Fibroblast of skin of abdomen (primary cell): ENCODE measurements at regions not wholly inside any gene's neighbourhood (a gene's known extent, or its start where the extent isn't known, plus 50 kb on each side); places are given as distances from the start of the nearest gene placed in this dataset.

Experiments used
- DNase-seq: peaks from one replicate; pipeline ENCODE4 v3.0.0-alpha.2; 2013

DNA sequence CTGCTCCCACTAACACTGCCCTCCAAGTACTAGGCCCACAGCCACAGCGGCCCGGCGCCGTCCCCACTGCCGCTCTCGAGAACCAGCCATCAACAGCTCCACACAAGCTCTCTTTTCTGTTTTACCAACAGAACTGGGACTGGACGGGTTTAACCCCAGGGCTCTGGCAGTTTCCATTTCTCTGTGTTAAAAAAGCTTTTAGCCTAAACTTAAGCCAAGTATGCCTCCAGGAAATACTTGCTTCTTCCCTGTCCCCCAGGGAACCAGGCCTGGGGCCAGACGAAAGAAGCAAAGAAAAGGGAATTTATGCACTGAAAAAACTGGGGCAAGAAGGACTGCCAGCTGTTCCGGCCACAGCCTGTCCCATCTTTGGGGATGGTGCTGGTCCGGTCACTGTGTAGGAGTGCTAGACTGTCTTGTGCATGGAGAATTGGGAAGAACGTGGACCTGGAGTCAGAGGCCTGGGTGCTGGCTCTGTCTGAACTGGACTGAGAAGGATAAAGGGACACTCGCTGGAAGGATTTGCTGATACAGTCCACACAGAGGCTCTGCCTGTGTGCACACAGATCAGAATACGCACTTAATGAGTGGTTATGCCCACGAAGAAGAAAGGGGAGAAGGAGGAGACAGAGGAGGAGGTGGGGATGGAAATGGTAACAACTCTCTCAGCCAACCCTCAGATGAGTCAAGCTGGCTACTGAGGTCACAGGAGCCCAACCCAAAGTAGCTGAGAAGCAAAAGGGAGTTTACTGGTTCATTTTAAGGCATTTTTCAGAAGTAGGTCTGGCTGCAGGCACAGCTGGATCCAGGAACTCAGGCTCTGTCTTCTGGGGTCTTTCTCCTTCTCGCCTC, 254.4 kb upstream of the PMEPA1 start:
- DNase-seq: no peak

DNA sequence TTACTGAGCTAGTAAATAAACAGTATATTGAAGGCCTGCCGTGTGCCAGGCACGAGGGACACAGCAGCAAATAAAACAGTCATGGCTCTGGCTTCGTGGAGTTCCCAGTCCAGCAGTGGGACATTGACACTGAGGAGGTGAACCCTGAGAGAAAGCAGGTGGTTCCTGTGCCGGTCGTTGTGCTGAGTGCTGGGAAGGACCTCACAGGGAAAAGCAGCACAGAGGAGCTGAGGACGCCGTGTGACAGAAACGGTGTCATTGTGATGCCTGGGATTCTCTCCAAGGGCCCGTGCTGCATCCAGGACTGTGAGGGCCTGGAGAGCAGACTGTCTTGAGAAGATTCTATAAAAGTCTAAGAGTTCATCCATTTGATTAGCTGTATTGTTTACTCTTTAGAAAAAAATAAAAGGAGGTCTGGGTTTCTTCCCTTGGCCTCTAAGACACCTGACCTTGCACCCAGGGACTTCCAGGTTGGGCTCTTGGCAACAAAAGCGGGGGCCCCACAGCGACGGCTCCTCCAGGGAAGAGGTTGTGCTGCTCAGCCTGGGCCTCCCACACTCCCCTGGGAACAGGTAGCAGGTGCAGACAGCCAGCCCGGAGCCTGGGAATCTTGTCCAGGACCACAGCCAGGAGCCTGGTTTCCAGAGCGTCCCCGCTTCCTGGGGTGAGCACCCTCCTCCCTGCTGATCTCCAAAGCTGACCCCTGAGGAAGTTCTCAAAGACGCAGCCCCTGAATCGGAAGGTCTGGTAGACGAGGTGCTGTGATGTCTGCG, 251.2 kb upstream of the PMEPA1 start:
- no peak for DNase-seq

DNA sequence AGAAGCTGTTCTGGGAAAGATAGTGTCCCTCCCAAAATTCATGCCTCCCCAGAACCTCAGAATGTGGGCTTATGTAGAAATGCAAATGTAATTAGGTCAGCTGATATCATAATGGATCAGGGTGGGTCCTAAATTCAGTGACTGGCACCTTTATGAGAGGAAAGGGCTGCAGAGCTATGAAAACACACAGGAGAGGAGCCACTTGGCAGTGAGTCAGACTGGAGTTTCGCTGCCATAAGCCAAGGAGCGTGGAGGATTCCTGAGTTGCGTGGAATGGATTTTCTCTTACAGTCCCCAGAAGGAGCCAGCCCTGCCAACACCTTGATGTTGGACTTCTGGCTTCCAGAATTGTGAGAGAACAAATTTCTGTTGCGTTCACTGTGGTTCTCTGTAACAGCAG, 249.8 kb upstream of the PMEPA1 start:
- no peak for DNase-seq

DNA sequence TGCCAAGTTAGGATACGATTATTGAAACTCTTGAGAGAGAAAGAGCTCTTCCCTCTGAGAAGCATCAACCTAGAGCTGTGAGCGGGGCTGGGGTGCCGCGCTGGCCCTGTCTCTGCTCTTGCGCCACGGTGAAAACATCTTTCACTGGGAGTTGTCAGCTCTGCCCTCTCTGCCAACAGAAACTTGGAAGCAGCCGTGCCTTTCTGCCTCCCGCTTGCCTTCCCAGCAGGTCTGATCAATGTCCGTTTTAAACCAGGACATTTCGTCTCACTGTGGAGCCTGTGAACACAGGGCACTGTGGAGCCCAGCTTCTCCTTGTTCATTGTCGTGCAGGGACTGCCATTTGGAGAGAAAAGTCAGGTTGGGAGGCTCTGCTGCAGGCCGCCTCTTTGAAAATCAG, 249.2 kb upstream of the PMEPA1 start:
- DNase-seq: no peak

DNA sequence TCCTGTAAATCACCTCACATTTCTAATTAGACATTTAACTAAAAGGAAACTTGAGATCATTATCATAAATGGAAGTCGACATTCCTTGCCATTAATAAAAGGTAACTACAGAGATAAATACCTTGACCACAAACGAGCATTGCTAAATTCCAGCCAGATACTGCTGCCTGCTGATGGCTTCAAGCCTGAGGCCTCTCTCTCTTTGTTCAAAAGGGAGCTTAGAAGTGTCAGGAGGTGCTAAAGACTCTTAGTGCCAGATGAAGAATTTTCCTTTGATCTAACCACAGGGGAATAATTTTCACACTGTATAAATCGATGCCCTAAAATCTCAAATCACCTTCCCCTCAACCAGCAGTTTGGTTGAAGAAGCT, 248.2 kb upstream of the PMEPA1 start:
- no peak for DNase-seq

DNA sequence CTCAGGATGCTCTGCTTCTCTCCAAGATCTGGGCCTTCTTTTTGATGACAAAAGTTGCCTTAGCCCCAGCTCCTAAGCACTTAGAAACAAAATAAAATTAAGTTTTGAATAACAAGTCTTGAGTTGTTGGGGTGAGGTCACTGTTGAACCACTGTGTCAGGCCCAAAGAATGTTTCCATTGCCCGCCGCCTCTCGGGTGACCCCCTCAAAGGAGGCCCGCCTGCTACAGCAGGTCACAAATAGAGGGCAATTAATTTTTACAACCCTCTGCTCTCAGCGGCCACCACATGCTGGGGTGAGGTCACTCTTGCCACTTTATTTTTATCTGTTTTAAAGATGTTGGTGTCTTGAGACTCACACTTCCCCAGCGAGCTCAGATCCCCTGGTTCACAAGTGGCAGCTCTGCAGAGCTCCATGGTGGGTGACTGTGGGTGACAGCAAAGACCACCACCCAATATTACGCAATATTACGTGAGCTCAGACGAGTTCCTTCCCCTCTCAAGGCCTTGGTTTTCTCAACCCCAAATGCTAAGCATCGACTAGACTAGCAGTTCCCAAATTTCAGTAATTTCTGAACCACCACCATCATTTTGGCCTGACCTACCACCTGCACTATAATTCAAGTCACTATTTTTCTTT, 247.7 kb upstream of the PMEPA1 start:
- DNase-seq: no peak

DNA sequence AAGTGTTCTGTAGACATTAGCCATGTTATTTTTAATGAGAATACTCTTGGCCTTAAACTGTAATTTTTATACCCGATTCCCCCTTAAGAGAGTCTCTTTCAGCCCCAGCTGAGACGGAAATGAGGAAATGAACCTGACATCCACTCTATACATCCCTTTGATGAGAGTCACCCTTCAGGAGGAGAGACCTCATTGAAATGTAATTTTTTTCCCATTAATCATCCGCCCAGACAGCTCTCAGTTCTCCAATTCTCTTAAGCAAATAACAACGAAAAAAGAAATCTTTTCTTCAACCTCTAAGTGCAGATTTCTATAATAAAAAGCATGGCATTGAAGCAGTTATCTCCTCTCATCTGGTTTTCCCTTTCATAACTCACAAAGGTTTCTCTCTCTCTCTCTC, 243.8 kb upstream of the PMEPA1 start:
- peak; percentile 67 for DNase-seq

DNA sequence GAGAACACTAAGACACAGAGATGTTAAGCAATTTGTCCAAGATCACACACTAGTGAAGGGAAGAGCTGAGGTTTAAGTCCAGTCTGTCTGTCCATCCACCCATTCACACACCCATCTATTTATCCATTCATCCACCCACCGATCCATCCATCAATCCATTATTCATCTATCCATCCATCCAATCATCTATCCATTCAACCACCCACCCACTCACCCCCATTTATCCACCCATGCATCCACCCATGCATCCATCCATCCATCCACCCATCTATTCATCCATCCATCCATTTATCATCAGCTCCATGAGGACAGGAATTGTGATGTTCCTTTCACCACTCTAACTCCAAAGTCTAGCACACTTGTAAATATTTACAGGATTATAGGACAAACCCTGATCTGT, 242.3 kb upstream of the PMEPA1 start:
- DNase-seq: no peak

DNA sequence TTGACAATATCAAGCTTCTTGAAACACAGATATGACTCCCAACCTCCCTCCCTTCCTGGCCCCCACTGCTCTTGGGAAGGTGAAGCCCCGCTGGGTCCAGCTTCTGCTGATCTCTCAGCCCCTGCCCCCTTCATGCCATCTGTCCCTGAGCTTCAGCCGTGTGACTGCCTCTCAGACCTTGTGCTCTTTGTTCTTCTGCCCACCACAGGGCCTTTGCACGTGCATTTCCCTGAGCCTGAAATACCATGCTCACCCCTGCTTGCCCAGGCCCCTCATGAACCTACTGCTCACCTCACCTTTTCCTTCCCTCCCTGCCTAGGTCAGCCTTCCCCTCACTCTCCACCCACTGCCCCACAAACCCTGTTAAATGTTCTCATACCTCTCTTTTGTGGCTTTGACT, 241.7 kb upstream of the PMEPA1 start:
- DNase-seq: no peak

DNA sequence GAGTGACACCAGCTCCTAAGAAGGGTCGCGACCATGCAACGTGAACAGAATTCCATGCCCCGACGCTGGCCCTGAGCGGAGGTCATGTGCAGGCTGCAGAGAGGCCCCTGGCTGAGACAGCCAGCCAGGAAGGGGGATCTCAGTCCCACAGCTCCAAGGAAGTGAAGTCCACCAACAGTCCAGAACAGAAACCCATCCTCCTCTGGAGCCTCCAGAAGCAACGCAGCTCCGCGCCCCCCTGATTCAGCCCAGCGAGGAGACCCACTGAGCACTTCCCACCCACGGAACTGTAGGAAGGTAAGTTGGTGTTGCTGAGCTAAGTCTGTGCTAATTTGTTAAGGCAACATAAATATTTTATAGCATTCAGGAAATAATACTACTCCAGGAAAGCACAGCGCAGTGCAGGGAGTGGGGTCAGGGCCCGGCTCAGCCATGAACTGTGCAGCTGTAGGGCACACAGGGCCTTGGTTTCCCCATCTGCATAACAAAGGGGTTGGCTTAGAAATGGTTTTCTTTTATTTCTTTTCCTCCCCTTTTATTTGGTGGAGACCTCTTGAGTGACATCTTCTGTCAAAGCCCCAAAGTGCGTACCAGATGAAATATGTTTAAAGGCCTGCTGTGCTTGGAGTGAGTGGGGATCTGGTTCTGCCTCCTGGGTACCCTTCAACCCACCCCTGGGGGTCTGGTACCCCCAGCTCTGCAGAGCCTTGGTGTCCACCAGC, 241.1 kb upstream of the PMEPA1 start:
- no peak for DNase-seq

DNA sequence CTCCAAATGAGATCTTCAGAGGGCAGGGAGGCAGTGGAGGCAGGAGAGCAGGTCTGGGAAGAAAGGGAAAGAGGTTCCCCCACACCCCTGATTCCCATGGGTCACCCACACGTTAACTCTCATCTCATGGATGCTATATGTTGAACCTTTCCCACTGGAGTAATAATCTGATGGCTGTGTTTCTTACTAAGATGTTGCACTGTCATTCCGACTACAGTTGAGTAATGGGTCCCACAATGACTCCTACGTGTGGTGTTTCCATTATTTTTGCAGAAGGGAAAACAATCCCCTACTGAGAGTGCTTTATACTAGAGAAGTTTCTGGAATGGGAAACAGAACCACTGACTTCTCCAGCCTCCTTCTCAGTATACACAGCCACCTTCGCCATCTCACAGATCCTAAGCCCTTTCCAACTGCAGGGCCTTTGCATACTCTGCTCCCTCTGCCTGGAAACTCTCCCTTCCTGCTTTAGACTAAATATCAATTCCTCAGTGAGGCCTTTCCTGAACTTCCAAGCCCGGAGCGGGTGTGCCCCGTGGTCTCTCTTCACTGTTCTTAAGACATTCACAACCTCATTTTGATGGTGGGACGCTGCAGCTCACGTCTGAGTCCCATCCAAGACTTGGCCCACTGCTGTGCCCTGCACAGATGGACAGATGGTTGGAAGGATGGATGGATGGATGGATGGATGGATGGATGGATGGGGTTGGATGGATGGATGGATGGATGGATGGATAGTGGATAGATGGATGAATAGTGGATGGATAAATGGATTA, 238.6 kb upstream of the PMEPA1 start:
- DNase-seq: no peak

DNA sequence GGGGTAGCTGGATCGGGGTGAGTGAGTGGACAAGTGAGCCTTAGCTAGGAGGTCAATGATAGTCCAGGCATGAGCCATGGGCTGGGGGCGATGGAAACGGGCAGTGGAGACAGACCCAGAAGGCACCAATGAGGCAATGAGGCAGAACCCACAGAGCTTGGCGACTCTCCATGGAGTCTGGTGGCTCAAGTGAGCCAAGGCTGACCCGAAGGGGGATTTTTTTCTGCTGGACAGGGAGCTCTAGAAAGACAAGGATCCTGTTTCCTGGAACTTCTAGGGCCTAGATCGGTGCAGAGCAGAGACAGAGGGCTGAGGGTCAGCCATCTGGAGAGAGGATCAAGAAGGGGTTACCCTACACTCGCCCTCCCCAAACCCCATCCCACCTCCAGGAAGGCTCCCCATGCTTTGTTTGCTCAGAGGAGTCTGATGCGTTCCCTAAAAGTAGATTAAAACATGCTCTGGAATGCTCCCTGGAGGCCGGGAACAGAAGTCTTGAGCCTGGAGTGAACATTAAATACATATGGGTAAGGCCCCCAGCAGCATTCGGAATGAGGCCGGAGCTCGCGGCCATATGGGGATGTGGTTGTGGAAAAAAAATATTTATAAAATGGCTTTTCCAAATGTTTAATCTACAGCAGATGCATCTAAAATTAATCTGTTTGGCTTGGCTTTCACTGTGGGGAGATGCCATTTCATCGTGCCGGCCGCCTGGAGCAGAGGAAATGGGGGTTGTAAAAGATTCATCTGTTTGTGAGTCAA, 237.8 kb upstream of the PMEPA1 start:
- peak; percentile 97 for DNase-seq

DNA sequence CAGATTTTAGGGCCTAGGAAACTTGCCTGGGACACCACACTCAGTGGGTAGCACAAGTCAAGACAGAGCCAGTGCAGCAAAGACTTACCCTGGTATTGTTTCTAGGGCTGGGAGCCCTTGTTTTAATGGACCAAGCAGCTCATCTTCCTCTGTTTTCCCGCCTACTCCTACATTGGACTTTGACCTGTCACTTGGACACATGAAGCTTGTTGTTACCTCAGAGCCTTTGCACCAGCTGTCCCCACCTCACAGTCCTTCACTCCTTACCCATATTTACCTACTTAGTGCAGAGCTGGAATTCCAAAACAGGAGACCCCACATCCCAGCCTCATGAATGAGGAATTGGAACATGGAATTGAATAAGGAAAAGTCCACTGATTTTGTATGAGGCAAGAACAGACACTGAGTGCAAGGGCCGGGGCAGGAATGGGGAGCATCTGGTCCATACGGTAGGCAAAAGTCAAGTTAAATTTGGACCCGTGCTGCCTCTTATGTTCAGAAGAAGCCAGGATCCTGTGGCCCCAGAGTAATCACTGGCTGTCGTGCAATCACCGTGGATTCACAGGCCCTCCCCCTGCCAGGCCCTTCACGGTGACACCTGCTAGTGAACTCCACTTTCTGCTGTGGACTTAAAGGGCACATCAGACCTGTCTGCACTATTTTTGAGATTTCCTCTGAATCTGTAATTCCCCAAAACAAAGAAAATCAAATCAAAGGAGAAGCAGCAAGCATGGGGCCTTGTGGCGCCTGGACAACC, 236.9 kb upstream of the PMEPA1 start:
- DNase-seq: no peak

DNA sequence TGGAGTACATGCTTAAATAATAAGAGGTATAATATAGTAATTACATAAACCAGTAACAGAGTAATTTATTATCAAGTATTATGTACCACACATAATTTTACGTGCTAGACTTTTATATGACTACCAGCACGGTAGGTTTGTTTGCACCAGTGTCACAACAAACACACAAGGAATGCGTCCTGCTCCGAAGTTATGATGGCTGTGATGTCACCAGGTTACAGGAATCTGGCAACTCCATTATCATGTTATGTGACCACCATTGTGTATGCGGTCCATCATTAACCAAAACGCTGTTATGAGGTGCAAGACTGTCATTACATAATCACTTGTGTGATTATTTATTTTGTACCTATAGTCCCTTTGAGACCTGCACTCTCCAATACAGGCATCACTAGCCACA, 235.2 kb upstream of the PMEPA1 start:
- no peak for DNase-seq

DNA sequence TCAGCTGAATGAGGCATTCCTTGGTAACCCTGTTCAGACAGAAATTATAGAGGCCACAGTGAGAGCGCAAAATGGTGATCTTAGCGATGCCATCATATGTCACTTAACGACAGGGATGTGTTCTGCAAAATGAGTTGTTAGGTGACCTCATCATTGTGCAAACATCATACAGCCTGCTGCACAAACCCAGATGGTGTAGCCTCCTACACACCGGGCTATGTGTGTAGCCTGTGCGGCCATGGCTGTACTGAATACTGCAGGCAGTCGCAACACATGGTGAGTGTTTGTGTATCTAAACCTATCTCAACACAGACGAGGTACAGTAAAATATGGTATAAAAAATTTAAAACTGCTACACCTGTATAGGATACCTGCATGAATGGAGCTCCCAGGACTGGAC, 234.1 kb upstream of the PMEPA1 start:
- no peak for DNase-seq

DNA sequence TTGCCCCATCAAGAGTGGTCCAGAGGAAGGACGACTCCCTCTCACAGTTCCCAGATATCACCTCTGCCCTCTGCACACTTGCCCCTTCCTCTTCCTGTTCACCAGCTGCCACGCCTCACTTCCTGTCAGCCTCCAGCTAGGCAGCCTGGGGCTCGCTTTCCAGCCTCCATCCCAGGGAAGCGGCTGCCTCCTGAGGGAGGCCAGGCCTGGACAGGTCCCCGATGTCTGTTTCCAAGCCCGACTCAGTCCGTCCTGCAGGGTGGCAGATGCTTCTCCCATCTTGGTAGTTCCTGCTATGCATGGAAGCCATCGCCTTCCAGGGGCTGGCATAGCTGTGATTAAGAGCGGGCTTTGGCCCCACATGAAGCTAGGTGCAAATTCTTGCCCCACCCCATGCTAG, 233.5 kb upstream of the PMEPA1 start:
- DNase-seq: no peak

DNA sequence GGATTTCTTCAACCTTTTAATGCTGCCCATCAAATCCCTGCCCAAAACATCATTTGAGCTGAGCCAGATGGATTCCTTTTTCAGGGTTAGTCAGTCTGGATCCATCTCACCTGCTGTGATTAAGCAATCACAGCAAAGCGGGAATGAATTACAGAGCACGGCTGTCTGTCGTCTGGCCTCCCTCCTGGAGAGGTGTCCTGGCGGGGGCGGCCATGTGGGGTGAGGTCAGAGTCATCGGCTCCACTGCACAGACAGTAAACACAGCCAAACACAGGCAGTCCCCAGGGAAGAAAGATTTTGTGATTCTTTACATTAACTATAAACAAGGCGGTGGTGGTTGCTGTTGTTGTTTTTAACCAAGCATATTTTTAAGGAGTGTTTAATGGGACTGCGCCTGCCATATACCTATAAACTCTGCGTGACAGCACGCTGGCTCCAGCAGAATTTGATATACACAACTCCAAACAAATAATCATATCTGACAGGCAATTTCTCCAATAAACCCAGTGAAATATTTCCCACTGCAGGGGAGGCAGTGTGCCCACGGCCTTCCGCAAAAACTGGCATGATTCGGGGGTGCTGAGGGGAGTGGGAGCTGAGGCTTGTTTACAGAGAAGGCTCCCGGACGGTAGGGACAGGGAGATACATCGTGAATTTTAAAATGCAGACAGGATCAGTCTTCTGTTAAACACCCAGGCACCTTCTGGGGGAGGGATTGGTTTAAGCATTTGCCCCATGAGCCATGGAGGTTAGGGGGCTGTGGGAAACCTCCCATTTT, 232.0 kb upstream of the PMEPA1 start:
- DNase-seq: no peak

DNA sequence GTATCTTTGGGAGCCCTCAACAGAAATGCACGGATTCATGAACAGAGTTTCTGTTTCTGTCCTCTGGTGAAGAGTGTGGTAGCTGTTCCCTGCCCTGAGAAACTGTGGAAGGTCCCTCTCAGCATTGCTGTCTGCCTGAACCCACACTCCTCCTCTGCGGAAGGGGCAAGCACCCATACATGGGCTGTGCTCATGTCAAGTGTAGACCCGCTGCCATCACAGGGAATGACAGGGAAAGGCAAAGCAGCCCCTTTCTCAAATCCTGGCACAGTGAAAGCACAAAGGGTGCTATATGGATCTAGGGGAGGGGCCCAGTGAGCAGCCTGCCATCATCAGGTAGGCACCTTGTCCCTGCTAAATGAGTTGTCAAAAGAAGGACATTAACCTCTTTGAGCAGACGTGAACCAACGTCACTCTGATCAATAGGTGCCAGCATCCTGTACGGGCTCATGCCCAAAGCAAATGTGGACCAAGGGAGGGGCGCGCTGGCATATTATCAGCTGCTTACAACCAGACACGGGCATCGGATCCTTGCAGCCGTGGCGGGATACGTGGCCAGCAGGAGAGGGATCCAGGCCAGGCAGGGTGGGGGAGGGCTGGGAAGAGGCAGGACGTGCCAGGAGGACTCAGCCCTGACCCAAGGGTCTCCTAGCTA, 231.2 kb upstream of the PMEPA1 start:
- no peak for DNase-seq

DNA sequence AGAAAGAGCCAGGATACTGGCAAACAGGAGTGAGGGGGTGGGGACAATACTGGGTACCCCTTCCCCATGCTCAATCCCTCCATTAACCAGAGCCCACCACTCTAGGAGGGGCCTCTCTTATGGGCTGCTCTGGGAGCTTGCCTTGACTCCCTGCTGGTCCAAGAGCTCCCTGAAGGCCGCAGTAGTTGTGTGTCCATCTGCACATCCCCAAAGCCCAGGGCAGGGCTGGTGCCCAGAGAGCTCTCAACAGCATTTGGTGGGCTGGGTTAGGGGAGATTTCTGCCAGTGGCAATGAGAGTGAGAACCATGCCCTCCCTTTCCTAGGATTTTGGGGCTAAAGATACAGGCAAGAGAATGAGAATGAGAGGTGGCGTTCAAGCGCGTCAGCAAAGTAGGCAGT, 230.6 kb upstream of the PMEPA1 start:
- DNase-seq: no peak
